Activated CD4-positive, alpha-beta T cell treated with anti-CD3 and anti-CD28 coated beads, Interleukin-2, amount 50 U/mL, for 4 hours (primary cell): ENCODE measurements at regions not wholly inside any gene's neighbourhood (a gene's known extent, or its start where the extent isn't known, plus 50 kb on each side); places are given as distances from the start of the nearest gene placed in this dataset.

ENCODE experiments used
- DNase-seq, 2 experiments: peaks; one replicate each; pipeline ENCODE4 v3.0.0-alpha.2; 2020

- DNase-seq: no peak
Measured at GRCh38 chr5:15256485-15256884, 243.5 kb upstream of the FBXL7 start.

DNA sequence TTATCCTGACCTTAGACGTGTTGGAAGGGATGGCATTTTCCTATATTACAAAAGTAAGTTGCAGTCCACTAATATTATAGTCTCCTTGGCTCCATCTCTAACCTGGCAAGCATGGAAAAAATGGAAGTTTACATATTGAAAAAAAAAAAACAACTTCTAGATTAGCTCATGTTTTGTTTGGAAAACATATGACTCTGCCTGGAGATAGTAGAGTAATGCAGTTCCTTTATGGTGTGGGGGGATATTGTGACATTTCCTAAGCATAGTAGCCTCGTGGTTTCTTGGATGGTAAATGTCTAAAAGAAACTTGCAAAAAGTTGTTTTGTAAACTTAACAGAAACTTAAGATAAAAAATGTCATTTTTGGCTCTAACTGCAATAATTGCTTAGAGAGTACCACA is 244.4 kb upstream of the FBXL7 start:
- no peak for DNase-seq

- DNase-seq: no peak
Measured at GRCh38 chr5:15254607-15255006, 245.4 kb upstream of the FBXL7 start.

DNA sequence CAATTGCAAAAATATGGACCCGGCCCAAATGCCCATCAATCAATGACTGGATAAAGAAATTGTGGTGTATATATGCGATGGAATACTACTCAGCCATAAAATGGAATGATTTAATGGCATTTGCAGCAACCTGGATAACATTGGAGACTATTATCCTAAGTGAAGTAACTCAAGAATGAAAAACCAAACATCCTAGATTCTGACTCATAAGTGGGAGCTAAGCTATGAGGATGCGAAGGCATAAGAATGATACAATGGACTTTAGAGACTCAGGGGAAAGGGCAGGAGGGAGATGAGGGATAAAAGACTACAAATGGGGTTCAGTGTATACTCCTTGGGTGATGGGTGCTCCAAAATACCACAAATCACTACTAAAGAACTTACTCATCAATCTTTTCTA is 247.6 kb upstream of the FBXL7 start:
- DNase-seq: no peak

GRCh38 chr5:15249152-15249551 is 250.8 kb upstream of the FBXL7 start:
- no peak for DNase-seq

DNA sequence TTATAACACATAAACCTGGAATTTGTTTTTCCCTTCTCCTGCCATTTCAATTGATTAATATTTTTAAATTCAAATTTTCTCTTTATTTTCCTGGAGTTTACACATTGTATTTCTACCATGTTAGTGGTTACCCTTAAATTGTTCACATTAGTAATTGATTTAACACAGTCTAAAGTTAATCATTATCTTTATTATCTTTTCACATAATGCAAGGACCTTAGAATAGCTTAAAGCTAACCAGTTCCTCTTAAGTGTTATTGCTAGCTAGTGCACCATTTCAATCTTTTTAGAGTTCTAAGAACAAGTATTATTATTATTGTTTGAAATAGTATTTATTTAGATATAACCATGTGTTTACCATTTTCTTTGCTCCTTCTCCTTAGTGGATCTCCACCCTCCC is 251.2 kb upstream of the FBXL7 start:
- DNase-seq: no peak

- no peak for DNase-seq
Measured at GRCh38 chr5:15245913-15246312, 254.1 kb upstream of the FBXL7 start.

- no peak for DNase-seq
Measured at GRCh38 chr5:15243301-15244020, 256.5 kb upstream of the FBXL7 start.

GRCh38 chr5:15241216-15241821 is 258.7 kb upstream of the FBXL7 start:
- no peak for DNase-seq

DNA sequence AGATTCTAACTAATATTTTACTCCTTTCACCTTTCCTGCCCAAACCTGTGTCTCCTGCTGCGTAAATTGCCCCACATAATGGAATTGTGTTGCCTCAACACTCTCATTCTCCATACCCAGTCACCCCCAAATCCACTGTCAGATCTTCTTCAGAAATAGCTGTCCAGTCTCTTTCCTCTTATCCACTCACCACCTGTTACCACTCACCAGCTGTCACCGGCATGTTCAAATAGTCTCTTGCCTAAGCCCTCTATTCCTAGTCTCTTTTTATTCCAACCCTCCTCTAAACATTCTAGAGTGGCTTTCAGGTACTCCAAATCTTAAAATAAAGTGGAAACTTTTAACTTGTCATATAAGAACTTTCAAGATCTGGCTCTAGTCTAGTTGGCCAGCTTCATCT is 262.0 kb upstream of the FBXL7 start:
- DNase-seq: no peak

DNA sequence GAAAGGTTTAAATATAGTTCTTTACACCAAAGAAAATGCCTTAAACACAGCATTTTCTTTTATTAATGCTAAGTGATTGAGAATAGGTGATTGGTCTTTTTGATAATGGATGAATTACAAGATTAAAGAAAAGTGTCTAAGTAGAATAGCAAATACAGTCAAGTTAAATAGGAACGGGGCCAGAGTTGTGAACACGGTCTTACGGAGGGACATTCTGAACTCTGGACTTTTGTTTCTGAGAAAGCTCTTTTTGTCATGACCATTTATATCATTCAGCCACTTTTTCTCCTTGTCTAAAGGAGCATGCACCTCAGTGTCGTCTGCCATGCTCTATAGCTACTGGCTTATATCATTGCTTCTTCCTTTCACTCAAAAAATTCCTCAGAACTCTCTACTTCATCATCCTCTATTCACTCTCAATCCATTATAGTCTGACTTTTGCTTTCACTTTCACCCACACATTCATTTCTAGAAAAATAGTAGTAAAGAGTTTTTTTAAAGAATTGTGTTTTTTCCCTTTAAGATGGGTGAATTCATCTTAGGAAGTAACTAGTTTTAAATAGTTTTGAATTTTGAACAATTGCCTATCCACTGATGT is 263.0 kb upstream of the FBXL7 start:
- DNase-seq: no peak

GRCh38 chr5:15234911-15235310 is 265.1 kb upstream of the FBXL7 start:
- no peak for DNase-seq

GRCh38 chr5:15234366-15234765 is 265.6 kb upstream of the FBXL7 start:
- no peak for DNase-seq

GRCh38 chr5:15233566-15233965 is 266.4 kb upstream of the FBXL7 start:
- no peak for DNase-seq

DNA sequence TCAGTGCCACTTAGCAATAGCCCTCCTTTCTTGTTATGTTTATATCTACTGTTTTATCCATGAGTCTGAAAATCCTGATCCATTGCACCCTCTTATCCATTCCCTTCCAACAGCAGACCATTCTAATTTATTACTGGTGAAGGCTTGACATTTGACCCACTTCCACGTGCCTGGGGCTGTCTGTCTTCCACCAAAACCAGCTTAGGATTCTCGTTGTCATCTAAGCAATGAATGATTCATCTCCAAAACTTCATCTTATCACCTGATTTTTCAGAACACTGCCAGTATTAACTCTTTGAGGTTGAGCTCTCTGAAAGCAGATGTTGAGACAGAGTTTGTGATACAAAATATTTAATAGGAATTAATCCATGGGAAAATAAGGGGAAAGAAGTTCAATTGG is 277.8 kb upstream of the FBXL7 start:
- DNase-seq: no peak

DNA sequence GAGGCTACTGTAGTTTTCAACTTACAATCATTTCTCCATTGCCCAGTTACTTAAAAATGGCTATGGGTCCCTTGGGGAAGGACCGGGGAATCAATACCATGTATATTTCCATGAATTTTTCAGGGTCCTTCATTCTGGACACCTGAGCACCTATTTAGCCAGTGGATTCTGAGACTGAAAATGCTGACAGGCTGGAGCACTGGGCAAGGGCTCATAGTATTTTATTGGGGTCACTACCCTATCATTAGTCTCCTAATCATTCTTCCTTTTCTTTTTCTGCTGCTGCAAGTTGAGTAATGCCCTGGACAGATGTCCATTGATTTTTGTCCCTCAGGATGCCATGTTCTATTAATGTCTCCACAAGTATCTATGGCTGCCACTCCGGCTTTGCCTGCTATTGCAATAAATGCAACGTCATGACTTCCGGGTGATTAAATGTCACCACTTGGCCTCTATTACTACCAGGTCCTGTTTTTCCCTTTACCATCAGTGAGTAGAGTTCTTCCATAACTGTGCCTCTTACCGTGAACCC is 279.3 kb upstream of the FBXL7 start:
- no peak for DNase-seq

- no peak for DNase-seq
Measured at GRCh38 chr5:15215056-15215455, 284.9 kb upstream of the FBXL7 start.

- no peak for DNase-seq
Measured at GRCh38 chr5:15214010-15214409, 286.0 kb upstream of the FBXL7 start.

GRCh38 chr5:15209053-15209762 is 290.8 kb upstream of the FBXL7 start:
- DNase-seq: no peak

DNA sequence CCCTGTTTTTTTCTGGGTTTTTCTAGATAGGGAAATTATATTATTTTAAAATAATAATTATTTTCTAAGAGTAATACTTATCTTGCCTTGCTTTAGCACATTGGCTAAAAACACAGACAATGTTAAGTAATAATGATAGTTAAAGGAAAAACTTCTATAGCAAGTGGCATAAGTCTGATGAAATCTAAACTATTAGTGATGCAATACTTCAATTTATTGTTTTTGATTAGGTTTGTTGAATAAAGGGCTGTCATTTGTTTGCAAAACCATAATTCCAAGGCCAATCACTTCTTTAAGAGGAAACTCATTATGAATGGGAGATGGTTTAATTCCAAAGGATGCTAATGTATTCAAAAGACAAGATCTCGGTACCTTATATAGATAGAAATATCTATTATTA is 293.8 kb upstream of the FBXL7 start:
- no peak for DNase-seq

- DNase-seq: no peak
Measured at GRCh38 chr5:15203376-15203775, 296.6 kb upstream of the FBXL7 start.

DNA sequence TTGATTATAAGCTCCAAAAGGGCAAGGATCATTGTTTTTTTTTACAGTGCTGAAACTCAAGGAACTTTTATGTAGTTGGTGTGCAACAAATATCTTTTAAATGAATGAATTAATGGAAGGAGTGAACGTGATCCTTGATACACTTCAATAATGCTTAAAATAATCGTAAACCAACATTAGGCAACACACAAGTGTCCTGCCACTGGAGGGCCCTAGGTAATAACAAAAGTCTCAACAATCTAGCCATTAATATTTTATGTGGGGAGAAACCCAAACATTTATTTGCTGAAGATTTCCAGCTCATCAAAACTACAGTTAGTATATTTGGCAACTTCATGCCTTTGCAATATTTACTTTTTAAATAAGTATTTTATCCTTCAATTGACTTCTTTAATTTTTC is 309.0 kb upstream of the FBXL7 start:
- DNase-seq: no peak

DNA sequence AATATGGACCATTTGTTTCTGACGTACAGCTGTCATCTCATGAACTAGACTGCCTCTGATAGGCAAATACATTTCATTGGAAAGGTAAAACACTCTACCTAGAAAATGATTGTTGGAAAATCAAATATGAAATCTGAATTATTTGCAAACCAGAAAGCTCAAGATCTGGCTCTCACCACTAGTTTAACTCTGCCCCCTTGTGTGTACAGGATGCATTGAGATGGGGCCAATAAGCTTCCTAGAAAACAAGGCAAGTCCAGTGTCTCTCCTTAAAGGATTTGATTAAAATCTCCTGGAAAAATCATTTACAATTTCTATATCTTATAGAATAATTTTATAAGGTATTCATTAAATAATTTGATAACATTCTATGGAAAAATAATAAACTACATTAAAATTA is 311.9 kb upstream of the ANKH start:
- DNase-seq: no peak

- no peak for DNase-seq
Measured at GRCh38 chr5:15170173-15170572, 298.6 kb upstream of the ANKH start.
